Adrenal gland (tissue), 9 donors: ENCODE measurements at regions not wholly inside any gene's neighbourhood (a gene's known extent, or its start where the extent isn't known, plus 50 kb on each side); places are given as distances from the start of the nearest gene placed in this dataset.

Source experiments
- DNase-seq, 7 donors: peaks; one replicate each; pipeline ENCODE4 v3.0.0-alpha.2; 2019 to 2020
- H3K27ac ChIP-seq, 5 donors: fragments of 200-600 bp; sonication (generic) in 4 of 5; 1 replicate in 3 of 5; 2 replicates in 2 of 5; pipeline versions ENCODE4 v1.5.1 to v1.8.0; 2016 to 2020; ENCODE audit warnings: mild to moderate bottlenecking in 1 of 5
- H3K27me3 ChIP-seq: fragments of 200-600 bp; 2 replicates; pipeline ENCODE4 v1.8.0; 2021
- H3K36me3 ChIP-seq, 2 donors: fragments of 200-600 bp; replicated peaks in 1 of 2; 1 replicate in 1 of 2; 2 replicates in 1 of 2; pipeline versions ENCODE4 v1.5.1 to v1.8.0; 2018 to 2022
- H3K4me1 ChIP-seq, 2 donors: fragments of 200-600 bp; replicated peaks in 1 of 2; 1 replicate in 1 of 2; 2 replicates in 1 of 2; pipeline versions ENCODE4 v1.5.1 to v1.8.0; 2018 to 2021
- H3K4me3 ChIP-seq, 4 donors: fragments of 200-600 bp; sonication (generic) in 3 of 4; one replicate each; pipeline ENCODE4 v1.5.1; 2016 to 2018
- H3K9me3 ChIP-seq, 3 donors: fragments of 200-600 bp; sonication (generic) in 1 of 3; replicated peaks in 1 of 3; 1 replicate in 2 of 3; 2 replicates in 1 of 3; pipeline versions ENCODE4 v1.5.1 to v1.8.0; 2016 to 2021
- POLR2A ChIP-seq, 2 donors: fragments of 450-650 bp; IDR thresholded peaks; one replicate each; pipeline ENCODE4 v1.6.1; 2017; ENCODE audit warnings: antibody characterized with exemption in 2 of 2, mild to moderate bottlenecking in 2 of 2, moderate library complexity in 1 of 2
- WGBS, 4 donors: extraction: QIAGEN DNeasy Blood & Tissue Kit in 2 of 4; methylation state at CpG; one replicate each; pipeline versions ENCODE4 v1.1.5 to v1.1.7; 2013 to 2017; 5-methylcytosine and 5-hydroxymethylcytosine counted together
- intact Hi-C, 2 donors: fragments of 100-400 bp; cut with DNase I; formaldehyde crosslinking; loops; one replicate each; pipeline versions ENCODE4 v1.14.1 to v1.15.0; 2022 to 2023
- TF ChIP-seq, protein P1 (sequence below), 6 experiments: fragments of 450-650 bp in 4 of 6; fragments of 200-600 bp in 2 of 6; sonication (generic) in 1 of 6; IDR thresholded peaks; 1 replicate in 5 of 6; 2 replicates in 1 of 6; pipeline versions ENCODE4 v1.5.1 to v1.8.0; 2016 to 2021; ENCODE audit warnings: antibody characterized with exemption in 6 of 6, mild to moderate bottlenecking in 2 of 6, moderate library complexity in 1 of 6
- donor health status: healthy with polysubstance abuse.
- donor health status: Bipolar disorder and iron deficiency.
- donor health status: DM: yes; HTN: yes; CAD: no.
- donor health status: DM: no; HTN: no; CAD: no.
- donor health status: DM: no; HTN: no; CAD: no.

DNA sequence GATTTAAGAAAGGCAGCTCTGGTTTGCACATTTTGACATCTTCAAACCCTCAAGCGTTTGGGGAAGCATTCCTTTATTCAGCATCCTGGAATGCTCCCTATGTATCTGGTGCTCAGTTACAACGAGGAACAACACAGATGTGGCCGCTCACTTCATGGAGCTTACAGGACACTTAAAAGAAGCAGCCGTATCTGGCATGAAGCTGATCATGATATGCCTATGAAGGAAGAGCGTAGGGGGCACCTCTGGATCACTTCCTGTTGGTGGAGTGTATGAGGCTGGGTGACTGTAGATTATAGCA, 72.3 kb upstream of the TP53I11 start:
- no peak overlapping the region for H3K27ac ChIP-seq
- no peak overlapping the region for H3K4me3 ChIP-seq
- intact Hi-C loops = no loop called here
- TF ChIP-seq, protein P1, sequence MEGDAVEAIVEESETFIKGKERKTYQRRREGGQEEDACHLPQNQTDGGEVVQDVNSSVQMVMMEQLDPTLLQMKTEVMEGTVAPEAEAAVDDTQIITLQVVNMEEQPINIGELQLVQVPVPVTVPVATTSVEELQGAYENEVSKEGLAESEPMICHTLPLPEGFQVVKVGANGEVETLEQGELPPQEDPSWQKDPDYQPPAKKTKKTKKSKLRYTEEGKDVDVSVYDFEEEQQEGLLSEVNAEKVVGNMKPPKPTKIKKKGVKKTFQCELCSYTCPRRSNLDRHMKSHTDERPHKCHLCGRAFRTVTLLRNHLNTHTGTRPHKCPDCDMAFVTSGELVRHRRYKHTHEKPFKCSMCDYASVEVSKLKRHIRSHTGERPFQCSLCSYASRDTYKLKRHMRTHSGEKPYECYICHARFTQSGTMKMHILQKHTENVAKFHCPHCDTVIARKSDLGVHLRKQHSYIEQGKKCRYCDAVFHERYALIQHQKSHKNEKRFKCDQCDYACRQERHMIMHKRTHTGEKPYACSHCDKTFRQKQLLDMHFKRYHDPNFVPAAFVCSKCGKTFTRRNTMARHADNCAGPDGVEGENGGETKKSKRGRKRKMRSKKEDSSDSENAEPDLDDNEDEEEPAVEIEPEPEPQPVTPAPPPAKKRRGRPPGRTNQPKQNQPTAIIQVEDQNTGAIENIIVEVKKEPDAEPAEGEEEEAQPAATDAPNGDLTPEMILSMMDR (IDR thresholded peaks at IDR 0.05) = no peak
- TF ChIP-seq POLR2A (IDR thresholded peaks at IDR 0.05) = no peak
- no peaks in the 10 kb centered on the region for H3K36me3 ChIP-seq
- peak in 1 of 7 donors; percentile 35 for DNase-seq
- H3K27me3 ChIP-seq = no peaks in the 10 kb centered on the region
- 54 to 81% (median 73%) methylated on average over 5 of the region's 5 CpGs for WGBS, 4 donors
- H3K9me3 ChIP-seq = no peaks in the 10 kb centered on the region
- H3K4me1 ChIP-seq = peaks cover 0 to 11% of the 10 kb centered on the region in 2 donors

GRCh38 chr11:45024316-45024715, 73.6 kb upstream of the TP53I11 start:
- no peak for DNase-seq
- H3K4me1 ChIP-seq = peaks cover 0 to 11% of the 10 kb centered on the region in 2 donors

DNA sequence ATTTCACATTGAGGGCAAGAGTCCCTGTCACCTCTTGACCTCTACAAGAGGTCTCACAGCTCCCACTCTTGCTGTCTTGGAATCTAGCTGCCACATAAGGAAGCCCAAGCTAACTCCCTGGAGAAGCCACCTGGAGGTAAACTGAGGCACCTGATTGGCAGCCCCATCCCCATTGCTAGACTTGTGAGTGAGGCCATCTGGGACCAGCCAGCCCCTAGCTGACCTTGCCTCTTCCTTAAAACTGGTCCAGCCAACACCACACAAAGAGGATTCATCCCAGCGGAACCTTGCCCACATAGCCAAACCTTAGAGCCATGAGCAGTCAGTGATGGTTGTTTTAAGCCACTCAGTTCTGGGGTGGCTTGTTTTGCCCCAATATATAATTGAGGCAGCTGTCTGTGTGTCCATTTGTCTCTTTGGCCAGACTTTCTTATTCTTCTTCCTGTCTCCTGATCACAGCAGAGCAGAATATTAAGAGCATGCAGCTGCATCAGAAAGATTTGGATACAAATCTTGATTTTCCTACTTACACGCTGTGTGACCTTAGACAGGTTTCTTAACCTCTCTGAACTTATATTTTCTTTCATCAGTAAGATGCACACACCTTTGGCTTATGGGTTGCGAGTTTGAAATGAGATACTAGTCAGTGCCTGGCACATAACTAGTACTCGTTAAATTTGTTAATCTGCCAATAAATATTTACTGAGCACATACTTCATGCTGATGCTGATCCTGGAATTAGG, 74.3 kb upstream of the TP53I11 start:
- Histone ChIP-seq H3K27me3 (no peaks in the 10 kb centered on the region), H3K4me1 (peaks cover 0 to 11% of the 10 kb centered on the region in 2 donors), H3K9me3 (no peaks in the 10 kb centered on the region), H3K27ac (peak overlapping the region in 2 of 5 donors; percentile 36 to 60), H3K4me3 (no peak overlapping the region), H3K36me3 (no peaks in the 10 kb centered on the region)
- TF ChIP-seq, protein P1 (IDR thresholded peaks at IDR 0.05) = no peak
- no peak for TF ChIP-seq POLR2A (IDR thresholded peaks at IDR 0.05)
- no peak for DNase-seq
- intact Hi-C loops = no loop called here
- 85 to 90% (median 89%) methylated on average over 4 of the region's 4 CpGs for WGBS, 4 donors

More at GRCh38 chr11:45024316-45024715, 73.6 kb upstream of the TP53I11 start:
- TF ChIP-seq, protein P1 (IDR thresholded peaks at IDR 0.05) = no peak
- no peak for TF ChIP-seq POLR2A (IDR thresholded peaks at IDR 0.05)
- Histone ChIP-seq H3K27ac (no peak overlapping the region), H3K9me3 (no peaks in the 10 kb centered on the region), H3K27me3 (no peaks in the 10 kb centered on the region), H3K36me3 (no peaks in the 10 kb centered on the region), H3K4me3 (no peak overlapping the region)
- 54 to 74% (median 69%) methylated on average over 4 of the region's 4 CpGs for WGBS, 4 donors
- intact Hi-C loops = no loop called here

DNA sequence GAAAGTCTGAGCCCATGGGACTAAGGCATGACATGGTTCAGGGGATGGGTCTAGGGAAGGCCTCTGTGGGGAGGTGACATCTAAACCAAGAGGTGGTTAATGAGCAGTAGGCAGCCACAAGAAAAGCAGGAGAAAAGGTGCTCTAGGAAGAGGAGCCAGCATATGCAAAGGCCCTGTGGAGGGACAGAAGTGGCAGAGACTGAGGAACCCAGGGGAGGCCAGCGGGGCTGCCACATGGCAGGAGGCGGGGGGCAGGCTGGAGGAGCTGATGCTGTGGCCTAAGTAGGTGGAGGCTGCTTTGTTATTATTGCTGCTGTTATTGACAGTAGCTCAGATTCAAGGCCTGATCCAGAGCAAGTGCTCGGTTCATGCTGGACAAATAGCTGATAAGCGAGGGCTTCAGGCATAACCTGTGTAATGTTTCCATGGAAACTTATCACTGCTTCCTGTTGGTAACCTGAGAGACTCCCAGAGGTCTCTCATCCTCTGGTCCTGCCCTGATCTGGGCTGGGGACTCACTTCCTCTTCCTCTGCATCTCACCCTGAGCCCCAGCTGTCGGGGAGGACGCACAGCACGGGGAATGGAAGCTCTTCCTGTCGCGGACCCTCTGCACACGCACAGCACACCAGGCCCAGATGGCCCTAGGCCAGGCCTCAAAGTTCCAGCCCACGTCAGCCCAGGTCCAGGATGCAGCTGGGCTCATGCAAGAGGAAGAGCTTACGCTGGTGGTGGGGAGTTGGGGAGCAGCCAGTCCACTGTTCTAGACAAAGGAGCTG, 75.2 kb upstream of the TP53I11 start:
- Histone ChIP-seq H3K36me3 (no peaks in the 10 kb centered on the region), H3K27ac (peak overlapping the region in 2 of 5 donors; percentile 38 to 60), H3K4me3 (no peak overlapping the region), H3K4me1 (peaks cover 0 to 11% of the 10 kb centered on the region in 2 donors), H3K9me3 (no peaks in the 10 kb centered on the region), H3K27me3 (no peaks in the 10 kb centered on the region)
- intact Hi-C loops = no loop called here
- DNase-seq = peak; percentile 48 to 86 (median 62)
- no peak for TF ChIP-seq POLR2A (IDR thresholded peaks at IDR 0.05)
- TF ChIP-seq, protein P1 (IDR thresholded peaks at IDR 0.05) = no peak
- 43 to 66% (median 59%) methylated on average over 9 to 12 of the region's 12 CpGs for WGBS, 4 donors
